ENCODE measurements at regions not wholly inside any gene's neighbourhood (a gene's known extent, or its start where the extent isn't known, plus 50 kb on each side); places are given as distances from the start of the nearest gene placed in this dataset.

DNA sequence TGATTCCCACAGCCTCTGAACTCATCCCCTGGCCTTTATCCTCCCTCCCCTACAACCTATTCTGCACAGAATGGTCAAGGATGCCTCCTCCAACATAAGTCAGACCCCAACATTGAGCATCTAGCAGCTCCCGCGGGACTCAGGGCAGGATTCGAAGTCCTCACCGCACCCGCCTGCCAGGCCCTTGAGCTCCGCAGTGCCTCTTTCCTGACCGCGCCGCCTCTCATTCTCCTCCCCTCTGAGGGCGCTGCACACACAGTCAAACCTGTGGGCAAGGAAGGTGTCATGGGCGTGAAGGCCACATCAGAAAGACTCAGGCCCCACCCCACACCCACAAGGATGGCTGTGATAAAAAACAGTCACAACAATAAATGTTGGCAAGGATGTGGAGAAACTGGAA lies 84.1 kb downstream of the CPZ start:
- Histone ChIP-seq H3K27ac (replicated peaks; ENCODE audit: low read length) (no peak overlapping the region), H2BK12ac (ENCODE audit: low read length) (no peak overlapping the region), H3K4me3 (ENCODE audit: low read length in 2 of 2) (no peak overlapping the region), H4K91ac (ENCODE audit: low read depth, low read length, poor library complexity) (no peak overlapping the region), H2AK5ac (ENCODE audit: low read depth, low read length) (no peak overlapping the region), H2BK15ac (ENCODE audit: low read length) (no peak overlapping the region), H4K8ac (ENCODE audit: low read depth, low read length) (no peak overlapping the region), H3K14ac (ENCODE audit: low read length) (no peak overlapping the region), H3K23ac (ENCODE audit: low read depth, low read length, poor library complexity) (no peak overlapping the region), H3K4me2 (ENCODE audit: insufficient read depth, low read length, poor library complexity, severe bottlenecking) (no peak overlapping the region), H2BK5ac (ENCODE audit: low read length) (no peak overlapping the region), H3K9me3 (replicated peaks in 1 of 2; ENCODE audit: control insufficient read depth in 2 of 2, insufficient read depth in 1 of 2, low read depth in 1 of 2, low read length in 2 of 2) (no peaks in the 10 kb centered on the region), H3K4me1 (ENCODE audit: control insufficient read depth in 2 of 2, insufficient read depth in 1 of 2, low read depth in 1 of 2, low read length in 2 of 2) (no peaks in the 10 kb centered on the region), H3K18ac (ENCODE audit: low read length) (no peak overlapping the region), H2AFZ (ENCODE audit: low read length) (no peak overlapping the region), H3K36me3 (replicated peaks in 1 of 2; ENCODE audit: control insufficient read depth in 2 of 2, insufficient read depth in 2 of 2, low read length in 2 of 2) (no peaks in the 10 kb centered on the region), H3K79me1 (ENCODE audit: low read depth, low read length) (no peaks in the 10 kb centered on the region), H3K9ac (ENCODE audit: low read depth, low read length, poor library complexity) (no peak overlapping the region), H3K4ac (ENCODE audit: low read length) (no peak overlapping the region), H2BK120ac (ENCODE audit: low read depth, low read length) (no peak overlapping the region), H3K27me3 (ENCODE audit: control insufficient read depth in 3 of 3, insufficient read depth in 3 of 3, low read depth in 1 of 3, low read length in 3 of 3) (peaks cover 0 to under 1% (median 0%) of the 10 kb centered on the region in 3 experiments)
- DNase-seq (ENCODE audit: low spot score) = no peak
- no CpG with 5 or more reads among the region's 11 CpGs for WGBS, 2 donors (ENCODE audit: extremely low coverage in 2 of 2, insufficient read length in 2 of 2, insufficient replicate concordance in 1 of 2)

DNA sequence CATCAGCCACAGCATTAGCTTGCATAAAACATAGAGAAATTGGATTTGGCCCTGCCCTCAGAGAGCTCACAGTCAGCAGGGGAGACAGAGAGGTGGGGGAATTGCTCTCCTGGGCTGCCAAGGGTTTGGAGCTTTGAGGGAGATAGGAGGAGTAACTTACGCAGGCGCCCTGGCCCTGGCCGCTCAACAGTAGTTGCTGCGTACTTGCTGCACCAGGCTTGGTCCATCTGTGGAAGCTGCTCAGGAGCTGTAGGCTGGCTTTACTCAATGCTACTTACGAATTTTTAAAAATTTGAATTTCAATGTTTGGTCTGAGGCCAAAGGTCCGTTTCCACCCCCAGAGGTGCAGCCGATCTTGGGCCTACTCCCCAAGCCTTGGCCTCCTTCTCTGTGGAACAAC lies 83.3 kb downstream of the CPZ start:
- H3K79me1 ChIP-seq (ENCODE audit: low read depth, low read length) = no peaks in the 10 kb centered on the region
- no peak overlapping the region for H3K4ac ChIP-seq (ENCODE audit: low read length)
- WGBS, 2 donors (ENCODE audit: extremely low coverage in 2 of 2, insufficient read length in 2 of 2, insufficient replicate concordance in 1 of 2) = no CpG with 5 or more reads among the region's 7 CpGs
- H3K27ac ChIP-seq (replicated peaks; ENCODE audit: low read length) = no peak overlapping the region
- H3K4me1 ChIP-seq (ENCODE audit: control insufficient read depth in 2 of 2, insufficient read depth in 1 of 2, low read depth in 1 of 2, low read length in 2 of 2) = no peaks in the 10 kb centered on the region
- H2BK120ac ChIP-seq (ENCODE audit: low read depth, low read length) = no peak overlapping the region
- no peak overlapping the region for H3K14ac ChIP-seq (ENCODE audit: low read length)
- peaks cover 0 to 2% (median 0%) of the 10 kb centered on the region in 3 experiments for H3K27me3 ChIP-seq (ENCODE audit: control insufficient read depth in 3 of 3, insufficient read depth in 3 of 3, low read depth in 1 of 3, low read length in 3 of 3)
- no peak overlapping the region for H2BK5ac ChIP-seq (ENCODE audit: low read length)
- no peak overlapping the region for H3K23ac ChIP-seq (ENCODE audit: low read depth, low read length, poor library complexity)
- DNase-seq (ENCODE audit: low spot score) = no peak
- no peak overlapping the region for H3K4me2 ChIP-seq (ENCODE audit: insufficient read depth, low read length, poor library complexity, severe bottlenecking)
- no peaks in the 10 kb centered on the region for H3K9me3 ChIP-seq (replicated peaks in 1 of 2; ENCODE audit: control insufficient read depth in 2 of 2, insufficient read depth in 1 of 2, low read depth in 1 of 2, low read length in 2 of 2)
- no peak overlapping the region for H3K9ac ChIP-seq (ENCODE audit: low read depth, low read length, poor library complexity)
- no peak overlapping the region for H3K18ac ChIP-seq (ENCODE audit: low read length)
- H2BK15ac ChIP-seq (ENCODE audit: low read length) = no peak overlapping the region
- H3K4me3 ChIP-seq (ENCODE audit: low read length in 2 of 2) = no peak overlapping the region
- no peak overlapping the region for H4K8ac ChIP-seq (ENCODE audit: low read depth, low read length)
- H2AFZ ChIP-seq (ENCODE audit: low read length) = no peak overlapping the region
- H3K36me3 ChIP-seq (replicated peaks in 1 of 2; ENCODE audit: control insufficient read depth in 2 of 2, insufficient read depth in 2 of 2, low read length in 2 of 2) = no peaks in the 10 kb centered on the region
- no peak overlapping the region for H4K91ac ChIP-seq (ENCODE audit: low read depth, low read length, poor library complexity)
- no peak overlapping the region for H2BK12ac ChIP-seq (ENCODE audit: low read length)
- H2AK5ac ChIP-seq (ENCODE audit: low read depth, low read length) = no peak overlapping the region

DNA sequence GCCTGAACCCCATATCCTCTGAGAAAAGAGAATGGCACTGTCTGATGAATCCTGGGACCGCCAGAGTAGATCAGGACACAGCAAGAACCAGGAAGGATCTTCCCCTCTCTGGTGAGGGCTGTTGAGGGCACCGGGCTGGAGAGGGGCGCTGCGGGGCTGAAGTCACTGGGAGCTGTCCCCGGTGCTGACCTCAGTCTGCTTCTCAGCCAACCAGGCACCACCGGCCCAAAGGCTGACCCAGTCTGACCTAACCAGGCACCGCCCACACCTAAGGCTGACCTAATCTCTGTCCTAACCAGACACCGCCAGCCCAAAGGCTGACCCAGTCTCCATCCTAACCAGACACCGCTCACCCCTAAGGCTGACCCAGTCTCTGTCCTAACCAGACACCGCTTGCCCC lies 82.8 kb downstream of the CPZ start:
- Histone ChIP-seq H4K8ac (ENCODE audit: low read depth, low read length) (no peak overlapping the region), H2BK12ac (ENCODE audit: low read length) (no peak overlapping the region), H3K23ac (ENCODE audit: low read depth, low read length, poor library complexity) (no peak overlapping the region), H3K4me3 (ENCODE audit: low read length in 2 of 2) (no peak overlapping the region), H2BK120ac (ENCODE audit: low read depth, low read length) (no peak overlapping the region), H2AK5ac (ENCODE audit: low read depth, low read length) (no peak overlapping the region), H2AFZ (ENCODE audit: low read length) (no peak overlapping the region), H3K4me2 (ENCODE audit: insufficient read depth, low read length, poor library complexity, severe bottlenecking) (no peak overlapping the region), H4K91ac (ENCODE audit: low read depth, low read length, poor library complexity) (no peak overlapping the region), H2BK15ac (ENCODE audit: low read length) (no peak overlapping the region), H3K79me1 (ENCODE audit: low read depth, low read length) (no peaks in the 10 kb centered on the region), H3K4ac (ENCODE audit: low read length) (no peak overlapping the region), H3K27me3 (ENCODE audit: control insufficient read depth in 3 of 3, insufficient read depth in 3 of 3, low read depth in 1 of 3, low read length in 3 of 3) (peaks cover 0 to 2% (median 0%) of the 10 kb centered on the region in 3 experiments), H3K4me1 (ENCODE audit: control insufficient read depth in 2 of 2, insufficient read depth in 1 of 2, low read depth in 1 of 2, low read length in 2 of 2) (no peaks in the 10 kb centered on the region), H3K36me3 (replicated peaks in 1 of 2; ENCODE audit: control insufficient read depth in 2 of 2, insufficient read depth in 2 of 2, low read length in 2 of 2) (no peaks in the 10 kb centered on the region), H2BK5ac (ENCODE audit: low read length) (no peak overlapping the region), H3K27ac (replicated peaks; ENCODE audit: low read length) (no peak overlapping the region), H3K18ac (ENCODE audit: low read length) (no peak overlapping the region), H3K9ac (ENCODE audit: low read depth, low read length, poor library complexity) (no peak overlapping the region), H3K14ac (ENCODE audit: low read length) (no peak overlapping the region), H3K9me3 (replicated peaks in 1 of 2; ENCODE audit: control insufficient read depth in 2 of 2, insufficient read depth in 1 of 2, low read depth in 1 of 2, low read length in 2 of 2) (no peaks in the 10 kb centered on the region)
- WGBS, 2 donors (ENCODE audit: extremely low coverage in 2 of 2, insufficient read length in 2 of 2, insufficient replicate concordance in 1 of 2) = no CpG with 5 or more reads among the region's 10 CpGs
- DNase-seq (ENCODE audit: low spot score) = peak; percentile 72

DNA sequence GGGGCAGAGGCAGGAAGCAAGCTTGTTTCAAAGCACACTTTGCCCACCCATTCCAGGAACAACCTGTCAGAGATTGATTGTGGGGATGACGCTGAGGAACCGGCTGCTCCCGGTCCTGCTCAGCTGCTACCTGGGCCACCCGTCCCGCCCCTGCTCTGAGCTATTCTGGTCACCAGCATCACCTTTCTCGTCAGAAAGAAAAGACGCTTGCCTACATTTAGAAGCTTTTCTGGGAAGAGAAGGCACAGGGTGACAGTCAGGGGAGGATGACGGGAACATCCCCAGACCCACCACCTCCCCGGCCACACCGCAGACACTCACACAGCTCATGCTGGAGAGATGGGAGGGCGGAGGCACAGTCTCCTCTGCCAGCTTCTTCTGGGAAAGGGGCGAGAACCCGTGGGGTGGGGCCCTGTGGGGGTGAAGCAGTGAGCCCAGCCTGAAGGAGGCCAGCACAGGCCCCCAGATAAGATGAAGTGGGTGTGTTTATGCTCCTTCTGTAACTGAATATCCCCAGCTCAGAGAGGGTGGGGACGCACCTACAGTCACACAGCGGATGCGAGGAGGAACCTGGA lies 81.8 kb downstream of the CPZ start:
- no peaks in the 10 kb centered on the region for H3K4me1 ChIP-seq (ENCODE audit: control insufficient read depth in 2 of 2, insufficient read depth in 1 of 2, low read depth in 1 of 2, low read length in 2 of 2)
- H3K4ac ChIP-seq (ENCODE audit: low read length) = no peak overlapping the region
- H3K14ac ChIP-seq (ENCODE audit: low read length) = no peak overlapping the region
- no peak overlapping the region for H3K4me3 ChIP-seq (ENCODE audit: low read length in 2 of 2)
- no peak overlapping the region for H2AK5ac ChIP-seq (ENCODE audit: low read depth, low read length)
- H4K91ac ChIP-seq (ENCODE audit: low read depth, low read length, poor library complexity) = no peak overlapping the region
- no peak overlapping the region for H4K8ac ChIP-seq (ENCODE audit: low read depth, low read length)
- no peak overlapping the region for H3K23ac ChIP-seq (ENCODE audit: low read depth, low read length, poor library complexity)
- DNase-seq (ENCODE audit: low spot score) = no peak
- no peak overlapping the region for H2AFZ ChIP-seq (ENCODE audit: low read length)
- no peak overlapping the region for H3K4me2 ChIP-seq (ENCODE audit: insufficient read depth, low read length, poor library complexity, severe bottlenecking)
- H2BK15ac ChIP-seq (ENCODE audit: low read length) = no peak overlapping the region
- no peak overlapping the region for H2BK12ac ChIP-seq (ENCODE audit: low read length)
- no peak overlapping the region for H3K27ac ChIP-seq (replicated peaks; ENCODE audit: low read length)
- no peak overlapping the region for H3K9ac ChIP-seq (ENCODE audit: low read depth, low read length, poor library complexity)
- H2BK120ac ChIP-seq (ENCODE audit: low read depth, low read length) = no peak overlapping the region
- no peak overlapping the region for H2BK5ac ChIP-seq (ENCODE audit: low read length)
- H3K18ac ChIP-seq (ENCODE audit: low read length) = no peak overlapping the region
- H3K79me1 ChIP-seq (ENCODE audit: low read depth, low read length) = no peaks in the 10 kb centered on the region
- peaks cover 0 to 2% (median 0%) of the 10 kb centered on the region in 3 experiments for H3K27me3 ChIP-seq (ENCODE audit: control insufficient read depth in 3 of 3, insufficient read depth in 3 of 3, low read depth in 1 of 3, low read length in 3 of 3)
- H3K9me3 ChIP-seq (replicated peaks in 1 of 2; ENCODE audit: control insufficient read depth in 2 of 2, insufficient read depth in 1 of 2, low read depth in 1 of 2, low read length in 2 of 2) = no peaks in the 10 kb centered on the region
- no CpG with 5 or more reads among the region's 16 CpGs for WGBS, 2 donors (ENCODE audit: extremely low coverage in 2 of 2, insufficient read length in 2 of 2, insufficient replicate concordance in 1 of 2)
- no peaks in the 10 kb centered on the region for H3K36me3 ChIP-seq (replicated peaks in 1 of 2; ENCODE audit: control insufficient read depth in 2 of 2, insufficient read depth in 2 of 2, low read length in 2 of 2)

Data from neuronal stem cell (in vitro differentiated cells).